KOPT-K1 (cell line): ENCODE measurements at regions not wholly inside any gene's neighbourhood (a gene's known extent, or its start where the extent isn't known, plus 50 kb on each side); places are given as distances from the start of the nearest gene placed in this dataset.
A peak's percentile ranks its signal among the peaks of the same experiment; 100 is the strongest.

Experiments
- H3K27ac ChIP-seq: fragments of 200-600 bp; sonication (generic); 2 replicates; pipeline ENCODE4 v1.5.1; 2016; ENCODE audit warnings: antibody characterized with exemption, mild to moderate bottlenecking, low read depth, low read length; ENCODE audit not compliant: poor library complexity, severe bottlenecking
- H3K36me3 ChIP-seq: fragments of 200-600 bp; sonication (generic); 2 replicates; pipeline ENCODE4 v1.5.1; 2017; ENCODE audit warnings: antibody characterized with exemption, mild to moderate bottlenecking, low read length, moderate library complexity; ENCODE audit not compliant: insufficient read depth
- H3K9me3 ChIP-seq: fragments of 200-600 bp; sonication (generic); 2 replicates; pipeline ENCODE4 v1.5.1; 2017; ENCODE audit warnings: antibody characterized with exemption, low read length, mild to moderate bottlenecking; ENCODE audit not compliant: insufficient read depth, poor library complexity, severe bottlenecking

- no peaks in the 10 kb centered on the region for H3K9me3 ChIP-seq
- no peak overlapping the region for H3K27ac ChIP-seq
- H3K36me3 ChIP-seq: no peaks in the 10 kb centered on the region
Observed at GRCh38 chr10:88086187-88086960, 222.9 kb downstream of the PTEN start.

GRCh38 chr10:88088441-88089340 is 225.3 kb downstream of the PTEN start:
- no peaks in the 10 kb centered on the region for H3K9me3 ChIP-seq
- H3K27ac ChIP-seq: no peak overlapping the region
- no peaks in the 10 kb centered on the region for H3K36me3 ChIP-seq

DNA sequence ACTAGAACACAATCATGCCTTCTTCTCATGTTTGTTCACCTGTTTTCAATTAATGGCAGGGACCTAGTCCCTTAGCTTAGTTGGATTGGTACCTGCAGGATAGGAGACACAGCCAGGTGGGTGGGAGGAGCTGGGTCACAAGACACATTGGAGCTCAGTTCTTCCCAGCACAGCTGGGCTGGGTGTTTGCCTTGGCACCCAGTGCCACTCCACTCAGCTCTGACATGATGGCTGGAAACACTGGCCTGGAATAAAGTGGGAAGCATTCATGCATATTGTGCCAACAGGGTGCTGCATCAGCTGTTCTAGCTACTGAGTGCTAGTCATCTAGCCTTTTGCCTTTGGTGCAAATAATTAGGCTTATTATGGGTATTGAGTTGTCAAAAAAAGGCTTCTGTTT is 226.1 kb downstream of the PTEN start:
- Histone ChIP-seq H3K27ac (no peak overlapping the region), H3K9me3 (no peaks in the 10 kb centered on the region)

GRCh38 chr10:88090568-88091214 is 227.3 kb downstream of the PTEN start:
- H3K27ac ChIP-seq: peak overlapping the region; percentile 76
- no peaks in the 10 kb centered on the region for H3K36me3 ChIP-seq
- H3K9me3 ChIP-seq: no peaks in the 10 kb centered on the region

More for the DNA sequence above, 226.1 kb downstream of the PTEN start:
- no peaks in the 10 kb centered on the region for H3K36me3 ChIP-seq

DNA sequence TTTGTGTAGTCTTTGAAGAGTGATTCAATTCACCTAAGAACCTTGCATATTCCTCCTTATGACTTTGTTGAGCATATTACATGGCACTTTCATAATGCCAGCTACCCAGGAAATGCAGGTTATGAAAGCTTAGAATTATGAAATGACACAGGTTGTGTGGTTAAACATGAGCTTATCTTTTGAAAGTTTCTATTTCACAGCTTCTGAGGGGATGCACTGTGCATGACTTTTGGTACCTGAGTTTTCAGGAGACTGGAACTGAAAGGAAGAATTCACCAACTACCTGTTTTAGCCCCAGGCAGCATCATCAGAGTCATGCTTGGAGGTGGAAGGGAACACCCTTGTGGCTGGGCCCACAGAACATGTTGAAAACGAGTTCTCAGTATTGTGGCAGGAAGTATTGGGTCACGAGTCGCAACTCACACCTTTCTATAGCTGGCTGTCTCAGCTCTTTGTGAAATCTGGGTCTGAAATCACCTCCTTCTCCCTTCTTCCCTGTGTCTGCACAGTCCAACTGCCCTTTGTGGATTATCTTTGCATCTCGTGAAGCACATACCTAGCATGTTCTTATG is 228.2 kb downstream of the PTEN start:
- no peaks in the 10 kb centered on the region for H3K9me3 ChIP-seq
- H3K27ac ChIP-seq: peak overlapping the region; percentile 76

GRCh38 chr10:88092265-88092664 is 228.8 kb downstream of the PTEN start:
- peak overlapping the region; percentile 76 for H3K27ac ChIP-seq
- no peaks in the 10 kb centered on the region for H3K36me3 ChIP-seq
- no peaks in the 10 kb centered on the region for H3K9me3 ChIP-seq

More for the DNA sequence above, 228.2 kb downstream of the PTEN start:
- no peaks in the 10 kb centered on the region for H3K36me3 ChIP-seq

DNA sequence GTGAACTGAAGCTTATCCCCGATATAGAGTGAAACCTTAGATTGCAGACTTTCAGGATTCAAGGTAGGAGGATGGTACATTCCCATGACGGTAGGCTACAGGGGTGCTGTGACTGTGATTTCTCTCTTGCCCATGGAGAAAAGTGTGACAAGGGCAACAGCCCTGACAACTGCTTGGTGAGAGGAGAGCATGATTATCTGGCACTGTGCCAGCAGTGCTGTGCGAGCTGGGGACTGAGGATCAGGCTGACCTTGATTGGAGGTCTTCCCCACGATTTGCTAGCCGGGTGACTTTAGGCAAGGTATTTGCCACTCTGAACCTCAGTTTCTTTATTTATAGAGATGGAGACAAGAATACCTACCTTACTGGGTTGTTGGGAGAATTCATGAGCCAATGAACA is 229.5 kb downstream of the PTEN start:
- no peaks in the 10 kb centered on the region for H3K36me3 ChIP-seq
- H3K9me3 ChIP-seq: no peaks in the 10 kb centered on the region
- peak overlapping the region; percentile 76 for H3K27ac ChIP-seq

DNA sequence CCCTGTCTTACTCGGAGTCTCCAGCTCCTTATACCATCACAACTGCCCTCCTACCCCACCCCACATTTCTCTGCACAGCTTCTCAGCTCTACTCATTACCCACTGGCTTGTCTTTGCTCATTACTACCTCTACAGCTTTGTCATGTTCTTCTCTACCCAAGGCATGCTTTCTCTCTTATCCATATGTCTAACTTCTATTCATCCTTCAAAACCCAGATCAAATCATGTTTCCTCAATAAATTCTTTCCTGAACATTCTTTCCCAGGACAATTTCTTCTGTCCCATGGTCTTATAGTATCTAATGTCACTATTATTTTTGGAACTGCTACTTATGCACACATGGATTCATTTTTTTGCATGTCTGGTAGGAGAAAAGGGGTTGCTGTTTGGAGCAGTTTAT is 231.4 kb downstream of the PTEN start:
- Histone ChIP-seq H3K9me3 (no peaks in the 10 kb centered on the region), H3K36me3 (no peaks in the 10 kb centered on the region), H3K27ac (peak overlapping the region; percentile 76)

DNA sequence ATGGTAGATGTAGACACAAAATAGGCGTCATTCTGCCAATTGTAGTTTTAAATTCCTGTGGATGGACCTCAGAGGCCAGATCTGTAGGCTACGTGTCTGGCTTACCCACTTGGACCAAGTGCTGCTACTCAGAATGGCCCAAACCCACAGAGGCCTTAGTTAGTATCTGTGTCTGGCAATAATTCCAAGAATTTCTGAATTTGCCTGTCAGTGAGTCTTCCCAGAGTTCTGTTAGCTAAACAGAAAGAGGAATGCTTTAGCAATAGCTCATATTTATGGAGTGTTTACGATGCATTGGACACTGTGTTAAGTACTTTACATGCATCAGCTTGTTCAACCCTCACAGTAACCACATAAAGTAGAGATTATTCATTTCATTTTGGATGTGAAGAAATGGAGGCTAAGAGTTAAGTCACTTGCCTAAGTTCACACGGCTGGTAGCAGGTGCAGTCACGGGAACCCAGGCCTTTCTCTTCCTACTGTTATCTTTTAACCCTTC is 231.8 kb downstream of the PTEN start:
- H3K9me3 ChIP-seq: no peaks in the 10 kb centered on the region
- H3K27ac ChIP-seq: peak overlapping the region; percentile 76

DNA sequence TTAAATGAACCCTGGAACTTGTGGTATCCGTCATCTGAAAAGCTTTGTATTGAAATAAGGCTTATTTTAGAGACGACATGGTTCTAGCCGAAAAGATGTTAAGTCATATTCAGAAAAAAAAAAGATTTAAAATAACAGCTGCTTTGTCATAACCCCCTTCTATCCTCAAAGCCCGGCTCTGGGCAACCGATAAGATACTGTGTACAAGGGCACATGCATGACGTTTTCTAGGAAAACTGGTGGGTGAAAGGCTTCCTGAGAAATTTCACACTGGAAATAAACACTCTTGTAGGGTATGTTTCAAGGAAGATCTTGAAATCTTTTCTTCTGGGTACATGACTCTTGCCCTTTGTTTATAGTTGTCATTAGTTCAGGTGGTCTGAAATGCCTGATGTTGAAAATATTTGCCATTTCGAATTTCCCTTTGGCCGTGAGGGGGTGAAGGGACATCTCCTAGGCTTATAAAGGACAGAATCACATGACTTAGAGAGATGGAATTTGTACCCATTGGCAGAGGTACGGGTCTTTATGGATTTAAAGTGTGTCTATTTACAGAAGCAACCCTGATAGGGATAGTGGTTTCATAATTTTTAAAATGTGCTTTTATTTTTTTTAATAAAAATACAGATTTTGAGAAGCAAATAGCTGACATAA is 232.5 kb downstream of the PTEN start:
- H3K36me3 ChIP-seq: no peaks in the 10 kb centered on the region
- H3K9me3 ChIP-seq: no peaks in the 10 kb centered on the region
- H3K27ac ChIP-seq: peak overlapping the region; percentile 76

More for the DNA sequence above, 231.8 kb downstream of the PTEN start:
- H3K36me3 ChIP-seq: no peaks in the 10 kb centered on the region

- Histone ChIP-seq H3K27ac (no peak overlapping the region), H3K36me3 (no peaks in the 10 kb centered on the region), H3K9me3 (no peaks in the 10 kb centered on the region)
Observed at GRCh38 chr10:88097092-88097516, 233.7 kb downstream of the PTEN start.

DNA sequence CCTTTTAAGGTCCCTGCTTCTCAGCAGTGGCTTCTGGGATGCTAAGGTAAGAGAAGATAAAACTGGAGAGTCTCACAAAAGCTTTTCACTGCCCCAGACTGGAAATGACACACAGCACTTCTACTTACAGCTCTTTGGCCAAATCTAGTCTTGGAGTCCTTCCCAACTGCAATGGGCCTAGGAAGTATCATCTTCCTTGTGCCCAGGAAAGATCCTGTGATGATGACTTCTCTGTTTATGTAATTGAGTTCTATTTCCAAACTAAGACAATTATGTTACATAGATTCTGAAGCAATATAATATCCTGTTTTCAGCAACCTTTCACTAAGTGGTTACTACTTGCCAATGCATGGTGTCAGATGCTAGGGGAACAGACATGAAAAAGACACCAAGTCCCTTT is 234.1 kb downstream of the PTEN start:
- no peaks in the 10 kb centered on the region for H3K36me3 ChIP-seq
- H3K27ac ChIP-seq: no peak overlapping the region
- H3K9me3 ChIP-seq: no peaks in the 10 kb centered on the region

GRCh38 chr10:88100281-88100680 is 236.9 kb downstream of the PTEN start:
- Histone ChIP-seq H3K36me3 (no peaks in the 10 kb centered on the region), H3K27ac (no peak overlapping the region), H3K9me3 (no peaks in the 10 kb centered on the region)

GRCh38 chr10:88101666-88102065 is 238.2 kb downstream of the PTEN start:
- no peak overlapping the region for H3K27ac ChIP-seq
- H3K36me3 ChIP-seq: no peaks in the 10 kb centered on the region

More at GRCh38 chr10:88101666-88102065, 238.2 kb downstream of the PTEN start:
- no peaks in the 10 kb centered on the region for H3K9me3 ChIP-seq
